ENCODE measurements at regions not wholly inside any gene's neighbourhood (a gene's known extent, or its start where the extent isn't known, plus 50 kb on each side); places are given as distances from the start of the nearest gene placed in this dataset.

DNA sequence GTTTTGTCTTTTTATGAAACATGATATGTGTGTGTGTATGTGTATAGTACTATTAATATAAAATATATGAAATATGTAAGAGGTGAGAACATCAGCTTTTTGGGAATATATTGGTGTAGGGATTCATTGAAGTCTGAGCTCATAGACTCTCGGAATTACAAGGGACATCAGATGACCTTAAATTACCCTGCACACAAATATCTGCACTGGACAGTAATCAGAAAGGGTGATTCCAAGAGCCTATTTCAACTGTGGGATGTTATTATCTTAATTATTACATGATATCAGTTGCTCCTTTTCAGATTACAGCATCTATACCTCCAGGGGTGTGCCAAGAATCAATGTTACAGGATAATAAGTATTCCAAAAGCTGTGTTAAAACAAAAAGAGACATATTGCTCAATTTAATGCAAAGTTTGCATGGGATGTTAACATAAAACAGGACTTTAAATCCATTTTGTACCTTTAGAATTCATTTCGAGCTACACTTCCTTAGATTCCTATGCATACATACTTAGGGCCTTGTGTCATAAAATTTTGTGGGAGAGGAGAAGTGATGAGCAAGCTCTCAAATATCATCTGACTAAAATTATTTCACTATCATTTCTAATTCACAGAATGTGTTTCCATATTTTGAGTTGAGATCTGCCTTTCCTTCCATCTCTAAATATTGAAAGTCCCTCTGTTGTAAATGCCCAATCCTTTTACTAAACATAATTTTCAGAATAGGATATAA lies 365.2 kb downstream of the BRINP1 start:
- Histone ChIP-seq H3K9ac (ENCODE audit: extremely low read depth, low read length, poor library complexity, severe bottlenecking) (no peak overlapping the region), H3K27me3 (ENCODE audit: control insufficient read depth, insufficient read depth, low read length, poor library complexity, severe bottlenecking) (peaks cover 12% of the 10 kb centered on the region), H3K36me3 (ENCODE audit: control insufficient read depth, insufficient read depth, low read length) (no peaks in the 10 kb centered on the region), H3K9me3 (ENCODE audit: control insufficient read depth, low read length) (no peaks in the 10 kb centered on the region), H3K4me1 (ENCODE audit: control insufficient read depth, insufficient read depth, low read length) (peaks cover 4% of the 10 kb centered on the region), H3K27ac (ENCODE audit: low read depth, low read length) (no peak overlapping the region), H3K4me3 (ENCODE audit: low read length) (no peak overlapping the region)
- Mint-ChIP-seq H3K27me3 (ENCODE audit: insufficient read depth) (peaks cover 2% of the 10 kb centered on the region), H3K4me1 (peaks cover 17% of the 10 kb centered on the region), H3K36me3 (ENCODE audit: low read depth) (no peaks in the 10 kb centered on the region), H3K27ac (no peak overlapping the region), H3K9me3 (no peaks in the 10 kb centered on the region), H3K4me3 (no peak overlapping the region)
- no peak for DNase-seq
- WGBS, 2 experiments (ENCODE audit: insufficient coverage in 1 of 2, insufficient read length in 1 of 2): 90% methylated on average over 2 of the region's 2 CpGs; no CpG with 5 or more reads in 1 of the 2 experiments
- TF ChIP-seq, protein P1, sequence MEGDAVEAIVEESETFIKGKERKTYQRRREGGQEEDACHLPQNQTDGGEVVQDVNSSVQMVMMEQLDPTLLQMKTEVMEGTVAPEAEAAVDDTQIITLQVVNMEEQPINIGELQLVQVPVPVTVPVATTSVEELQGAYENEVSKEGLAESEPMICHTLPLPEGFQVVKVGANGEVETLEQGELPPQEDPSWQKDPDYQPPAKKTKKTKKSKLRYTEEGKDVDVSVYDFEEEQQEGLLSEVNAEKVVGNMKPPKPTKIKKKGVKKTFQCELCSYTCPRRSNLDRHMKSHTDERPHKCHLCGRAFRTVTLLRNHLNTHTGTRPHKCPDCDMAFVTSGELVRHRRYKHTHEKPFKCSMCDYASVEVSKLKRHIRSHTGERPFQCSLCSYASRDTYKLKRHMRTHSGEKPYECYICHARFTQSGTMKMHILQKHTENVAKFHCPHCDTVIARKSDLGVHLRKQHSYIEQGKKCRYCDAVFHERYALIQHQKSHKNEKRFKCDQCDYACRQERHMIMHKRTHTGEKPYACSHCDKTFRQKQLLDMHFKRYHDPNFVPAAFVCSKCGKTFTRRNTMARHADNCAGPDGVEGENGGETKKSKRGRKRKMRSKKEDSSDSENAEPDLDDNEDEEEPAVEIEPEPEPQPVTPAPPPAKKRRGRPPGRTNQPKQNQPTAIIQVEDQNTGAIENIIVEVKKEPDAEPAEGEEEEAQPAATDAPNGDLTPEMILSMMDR (conservative IDR thresholded peaks at IDR 0.05): no peak

DNA sequence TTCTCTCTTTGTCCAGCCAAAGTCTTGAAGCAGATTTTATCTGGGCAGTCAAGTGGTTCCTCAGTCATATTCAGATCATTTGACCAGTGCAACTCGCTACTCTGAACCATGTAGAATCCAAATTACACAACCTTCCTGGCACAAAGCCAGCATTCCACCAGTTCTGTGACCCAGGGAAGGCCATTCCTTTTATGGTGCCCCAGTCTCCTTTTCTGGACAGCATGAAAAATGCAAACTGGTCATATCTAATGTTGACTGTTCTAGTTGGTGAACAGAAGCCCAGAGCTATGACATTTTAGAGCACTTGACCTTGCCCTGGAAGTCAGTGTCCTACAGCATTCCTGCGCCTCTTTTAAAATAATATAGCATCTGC lies 364.6 kb downstream of the BRINP1 start:
- no peaks in the 10 kb centered on the region for H3K36me3 Mint-ChIP-seq (ENCODE audit: low read depth)
- TF ChIP-seq, protein P1 (conservative IDR thresholded peaks at IDR 0.05): no peak
- DNase-seq: no peak
- Histone ChIP-seq H3K4me3 (ENCODE audit: low read length) (no peak overlapping the region), H3K27ac (ENCODE audit: low read depth, low read length) (no peak overlapping the region), H3K36me3 (ENCODE audit: control insufficient read depth, insufficient read depth, low read length) (no peaks in the 10 kb centered on the region), H3K9me3 (ENCODE audit: control insufficient read depth, low read length) (no peaks in the 10 kb centered on the region), H3K9ac (ENCODE audit: extremely low read depth, low read length, poor library complexity, severe bottlenecking) (no peak overlapping the region), H3K4me1 (ENCODE audit: control insufficient read depth, insufficient read depth, low read length) (peaks cover 4% of the 10 kb centered on the region), H3K27me3 (ENCODE audit: control insufficient read depth, insufficient read depth, low read length, poor library complexity, severe bottlenecking) (peaks cover 12% of the 10 kb centered on the region)
- H3K27ac Mint-ChIP-seq: no peak overlapping the region
- H3K27me3 Mint-ChIP-seq (ENCODE audit: insufficient read depth): peaks cover 2% of the 10 kb centered on the region
- H3K4me1 Mint-ChIP-seq: peaks cover 21% of the 10 kb centered on the region
- no peaks in the 10 kb centered on the region for H3K9me3 Mint-ChIP-seq
- no peak overlapping the region for H3K4me3 Mint-ChIP-seq
- 96 to 100% methylated on average over 1 to 2 of the region's 2 CpGs for WGBS, 2 experiments (ENCODE audit: insufficient coverage in 1 of 2, insufficient read length in 1 of 2)

DNA sequence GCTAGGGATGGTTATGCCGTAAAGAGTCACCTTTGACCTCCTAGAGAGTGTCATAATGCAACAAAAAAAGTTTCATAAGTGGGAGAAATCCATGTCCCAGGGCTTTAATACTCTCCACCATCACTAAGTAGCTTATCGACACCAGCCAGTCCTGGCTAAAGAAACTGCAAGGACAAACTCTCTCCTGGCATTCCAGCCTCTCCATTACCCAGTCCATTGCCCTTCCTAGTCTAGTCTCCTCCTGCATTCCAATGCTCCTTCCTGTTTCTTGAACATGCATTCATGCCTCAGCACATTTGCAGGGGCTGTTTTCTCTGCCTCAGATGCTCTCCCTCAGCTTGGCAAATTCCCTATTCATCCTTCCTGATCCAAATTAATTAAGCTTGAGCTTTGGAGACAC lies 364.1 kb downstream of the BRINP1 start:
- Histone ChIP-seq H3K9ac (ENCODE audit: extremely low read depth, low read length, poor library complexity, severe bottlenecking) (no peak overlapping the region), H3K27me3 (ENCODE audit: control insufficient read depth, insufficient read depth, low read length, poor library complexity, severe bottlenecking) (peaks cover 12% of the 10 kb centered on the region), H3K27ac (ENCODE audit: low read depth, low read length) (no peak overlapping the region), H3K9me3 (ENCODE audit: control insufficient read depth, low read length) (no peaks in the 10 kb centered on the region), H3K36me3 (ENCODE audit: control insufficient read depth, insufficient read depth, low read length) (no peaks in the 10 kb centered on the region), H3K4me1 (ENCODE audit: control insufficient read depth, insufficient read depth, low read length) (peaks cover 4% of the 10 kb centered on the region), H3K4me3 (ENCODE audit: low read length) (no peak overlapping the region)
- Mint-ChIP-seq H3K27ac (no peak overlapping the region), H3K27me3 (ENCODE audit: insufficient read depth) (peaks cover 2% of the 10 kb centered on the region), H3K4me1 (peaks cover 20% of the 10 kb centered on the region), H3K9me3 (no peaks in the 10 kb centered on the region), H3K4me3 (no peak overlapping the region), H3K36me3 (ENCODE audit: low read depth) (no peaks in the 10 kb centered on the region)
- 80 to 97% methylated on average over 1 to 2 of the region's 2 CpGs for WGBS, 2 experiments (ENCODE audit: insufficient coverage in 1 of 2, insufficient read length in 1 of 2)
- no peak for DNase-seq
- TF ChIP-seq, protein P1 (conservative IDR thresholded peaks at IDR 0.05): no peak

All from endodermal cell (in vitro differentiated cells).